K562 (cell line): ENCODE measurements at regions not wholly inside any gene's neighbourhood (a gene's known extent, or its start where the extent isn't known, plus 50 kb on each side); places are given as distances from the start of the nearest gene placed in this dataset.

Experiments
- NFIC ChIP-seq: fragments of 450-650 bp; IDR thresholded peaks from 2 replicates; pipeline ENCODE4 v1.6.1; 2017; ENCODE audit warnings: mild to moderate bottlenecking, inconsistent platforms
- SP2 ChIP-seq: IDR thresholded peaks from 2 replicates; pipeline ENCODE4 v1.6.1; 2011; ENCODE audit warnings: mild to moderate bottlenecking, low read depth, low read length, moderate library complexity; ENCODE audit not compliant: poor library complexity, severe bottlenecking; ENCODE audit errors: extremely low read depth
- ZNF583 ChIP-seq: fragments of 250-450 bp; sonication (Bioruptor Pico); IDR thresholded peaks from 2 replicates; pipeline ENCODE4 v1.4.0; 2020
- TF ChIP-seq, protein P1 (sequence below): fragments of 250-450 bp; sonication (Bioruptor Pico); IDR thresholded peaks from 2 replicates; pipeline ENCODE4 v1.4.0; 2020; ENCODE audit warnings: mild to moderate bottlenecking, moderate library complexity
- TF ChIP-seq, protein P2 (sequence below): sonication (generic); formaldehyde crosslinking; IDR thresholded peaks from 2 replicates; pipeline ENCODE4 v1.8.1; 2023; ENCODE audit warnings: mild to moderate bottlenecking, missing genetic modification reagents, moderate library complexity
- TF ChIP-seq, protein P3 (sequence below): sonication (generic); formaldehyde crosslinking; IDR thresholded peaks from 2 replicates; pipeline ENCODE4 v1.9.0; 2022; ENCODE audit warnings: mild to moderate bottlenecking, missing genetic modification reagents

DNA sequence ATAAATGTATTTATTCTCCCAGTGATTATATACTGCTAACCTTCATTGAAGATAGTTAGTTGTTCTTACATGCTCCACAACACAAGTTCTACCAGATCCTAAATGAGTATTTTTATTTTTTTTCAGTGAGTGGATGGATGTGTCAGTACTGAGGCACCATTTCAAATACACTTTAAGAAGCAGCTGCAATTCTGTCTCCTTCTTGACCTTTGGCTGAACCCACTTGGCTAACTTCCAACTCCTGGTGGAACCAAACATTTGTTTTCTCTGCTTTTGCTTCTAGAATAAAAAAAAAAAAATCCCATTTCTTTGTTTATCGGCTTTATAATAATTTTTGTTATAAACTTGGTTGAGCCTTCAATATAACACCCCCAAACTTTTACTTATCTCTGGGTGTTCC, 458.3 kb upstream of the MAP3K7 start:
- no peak for TF ChIP-seq ZNF583 (CRISPR knock-in tag)
- peak; percentile 84 for TF ChIP-seq NFIC
- TF ChIP-seq, protein P1, sequence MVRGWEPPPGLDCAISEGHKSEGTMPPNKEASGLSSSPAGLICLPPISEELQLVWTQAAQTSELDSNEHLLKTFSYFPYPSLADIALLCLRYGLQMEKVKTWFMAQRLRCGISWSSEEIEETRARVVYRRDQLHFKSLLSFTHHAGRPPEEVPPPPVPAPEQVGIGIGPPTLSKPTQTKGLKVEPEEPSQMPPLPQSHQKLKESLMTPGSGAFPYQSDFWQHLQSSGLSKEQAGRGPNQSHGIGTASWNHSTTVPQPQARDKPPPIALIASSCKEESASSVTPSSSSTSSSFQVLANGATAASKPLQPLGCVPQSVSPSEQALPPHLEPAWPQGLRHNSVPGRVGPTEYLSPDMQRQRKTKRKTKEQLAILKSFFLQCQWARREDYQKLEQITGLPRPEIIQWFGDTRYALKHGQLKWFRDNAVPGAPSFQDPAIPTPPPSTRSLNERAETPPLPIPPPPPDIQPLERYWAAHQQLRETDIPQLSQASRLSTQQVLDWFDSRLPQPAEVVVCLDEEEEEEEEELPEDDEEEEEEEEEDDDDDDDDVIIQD = no peak
- TF ChIP-seq, protein P2, sequence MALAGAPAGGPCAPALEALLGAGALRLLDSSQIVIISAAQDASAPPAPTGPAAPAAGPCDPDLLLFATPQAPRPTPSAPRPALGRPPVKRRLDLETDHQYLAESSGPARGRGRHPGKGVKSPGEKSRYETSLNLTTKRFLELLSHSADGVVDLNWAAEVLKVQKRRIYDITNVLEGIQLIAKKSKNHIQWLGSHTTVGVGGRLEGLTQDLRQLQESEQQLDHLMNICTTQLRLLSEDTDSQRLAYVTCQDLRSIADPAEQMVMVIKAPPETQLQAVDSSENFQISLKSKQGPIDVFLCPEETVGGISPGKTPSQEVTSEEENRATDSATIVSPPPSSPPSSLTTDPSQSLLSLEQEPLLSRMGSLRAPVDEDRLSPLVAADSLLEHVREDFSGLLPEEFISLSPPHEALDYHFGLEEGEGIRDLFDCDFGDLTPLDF (CRISPR knock-in tag) = no peak
- TF ChIP-seq, protein P3, sequence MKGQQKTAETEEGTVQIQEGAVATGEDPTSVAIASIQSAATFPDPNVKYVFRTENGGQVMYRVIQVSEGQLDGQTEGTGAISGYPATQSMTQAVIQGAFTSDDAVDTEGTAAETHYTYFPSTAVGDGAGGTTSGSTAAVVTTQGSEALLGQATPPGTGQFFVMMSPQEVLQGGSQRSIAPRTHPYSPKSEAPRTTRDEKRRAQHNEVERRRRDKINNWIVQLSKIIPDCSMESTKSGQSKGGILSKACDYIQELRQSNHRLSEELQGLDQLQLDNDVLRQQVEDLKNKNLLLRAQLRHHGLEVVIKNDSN (CRISPR knock-in tag) = no peak
- no peak for TF ChIP-seq SP2
